ENCODE measurements at regions not wholly inside any gene's neighbourhood (a gene's known extent, or its start where the extent isn't known, plus 50 kb on each side); places are given as distances from the start of the nearest gene placed in this dataset.

DNA sequence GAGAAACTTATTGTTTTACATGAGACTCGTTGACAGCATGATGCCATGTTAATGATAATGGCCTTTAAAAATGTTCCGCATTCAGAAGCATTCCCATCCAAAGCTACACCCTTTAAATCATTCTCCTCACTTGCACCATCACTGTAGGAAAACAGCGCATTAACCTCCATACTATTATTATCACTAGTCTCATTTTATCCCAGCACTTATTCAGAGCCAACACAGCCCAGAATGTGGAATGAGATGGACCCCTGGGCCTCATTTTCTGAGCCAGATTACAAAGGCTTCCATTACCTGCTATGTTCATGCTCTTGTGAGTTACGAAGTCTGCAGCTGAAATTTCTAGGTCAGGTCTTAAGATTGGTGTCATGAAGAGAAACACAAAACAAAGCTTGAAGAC lies 159.4 kb downstream of the HS3ST3A1 start:
- TF ChIP-seq ZFX (IDR thresholded peaks at IDR 0.05; ENCODE audit: borderline replicate concordance) = no peak
- TF ChIP-seq, protein P1, sequence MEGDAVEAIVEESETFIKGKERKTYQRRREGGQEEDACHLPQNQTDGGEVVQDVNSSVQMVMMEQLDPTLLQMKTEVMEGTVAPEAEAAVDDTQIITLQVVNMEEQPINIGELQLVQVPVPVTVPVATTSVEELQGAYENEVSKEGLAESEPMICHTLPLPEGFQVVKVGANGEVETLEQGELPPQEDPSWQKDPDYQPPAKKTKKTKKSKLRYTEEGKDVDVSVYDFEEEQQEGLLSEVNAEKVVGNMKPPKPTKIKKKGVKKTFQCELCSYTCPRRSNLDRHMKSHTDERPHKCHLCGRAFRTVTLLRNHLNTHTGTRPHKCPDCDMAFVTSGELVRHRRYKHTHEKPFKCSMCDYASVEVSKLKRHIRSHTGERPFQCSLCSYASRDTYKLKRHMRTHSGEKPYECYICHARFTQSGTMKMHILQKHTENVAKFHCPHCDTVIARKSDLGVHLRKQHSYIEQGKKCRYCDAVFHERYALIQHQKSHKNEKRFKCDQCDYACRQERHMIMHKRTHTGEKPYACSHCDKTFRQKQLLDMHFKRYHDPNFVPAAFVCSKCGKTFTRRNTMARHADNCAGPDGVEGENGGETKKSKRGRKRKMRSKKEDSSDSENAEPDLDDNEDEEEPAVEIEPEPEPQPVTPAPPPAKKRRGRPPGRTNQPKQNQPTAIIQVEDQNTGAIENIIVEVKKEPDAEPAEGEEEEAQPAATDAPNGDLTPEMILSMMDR (IDR thresholded peaks at IDR 0.05) = no peak
- H3K27ac ChIP-seq = no peak overlapping the region

DNA sequence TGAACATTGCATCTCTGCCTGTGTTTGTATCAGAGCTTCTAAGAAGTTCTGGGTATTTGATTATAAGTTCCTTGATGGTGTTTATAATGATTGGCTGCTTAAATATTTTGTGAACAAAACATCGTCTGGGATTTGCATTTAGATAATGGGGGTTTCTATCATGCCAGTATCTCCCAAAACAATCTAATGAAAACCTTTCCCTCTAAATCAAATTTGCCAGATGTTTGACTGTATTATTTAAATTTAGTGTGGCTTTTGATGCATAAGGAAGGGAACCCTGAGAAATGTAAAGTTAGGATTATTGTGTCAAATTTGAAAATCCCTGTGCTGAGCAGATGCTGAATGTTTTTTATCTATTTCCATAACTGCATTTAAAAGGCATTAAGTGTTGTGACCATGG lies 159.9 kb downstream of the HS3ST3A1 start:
- no peak overlapping the region for H3K27ac ChIP-seq
- no peak for TF ChIP-seq ZFX (IDR thresholded peaks at IDR 0.05; ENCODE audit: borderline replicate concordance)
- TF ChIP-seq, protein P1 (IDR thresholded peaks at IDR 0.05) = no peak

DNA sequence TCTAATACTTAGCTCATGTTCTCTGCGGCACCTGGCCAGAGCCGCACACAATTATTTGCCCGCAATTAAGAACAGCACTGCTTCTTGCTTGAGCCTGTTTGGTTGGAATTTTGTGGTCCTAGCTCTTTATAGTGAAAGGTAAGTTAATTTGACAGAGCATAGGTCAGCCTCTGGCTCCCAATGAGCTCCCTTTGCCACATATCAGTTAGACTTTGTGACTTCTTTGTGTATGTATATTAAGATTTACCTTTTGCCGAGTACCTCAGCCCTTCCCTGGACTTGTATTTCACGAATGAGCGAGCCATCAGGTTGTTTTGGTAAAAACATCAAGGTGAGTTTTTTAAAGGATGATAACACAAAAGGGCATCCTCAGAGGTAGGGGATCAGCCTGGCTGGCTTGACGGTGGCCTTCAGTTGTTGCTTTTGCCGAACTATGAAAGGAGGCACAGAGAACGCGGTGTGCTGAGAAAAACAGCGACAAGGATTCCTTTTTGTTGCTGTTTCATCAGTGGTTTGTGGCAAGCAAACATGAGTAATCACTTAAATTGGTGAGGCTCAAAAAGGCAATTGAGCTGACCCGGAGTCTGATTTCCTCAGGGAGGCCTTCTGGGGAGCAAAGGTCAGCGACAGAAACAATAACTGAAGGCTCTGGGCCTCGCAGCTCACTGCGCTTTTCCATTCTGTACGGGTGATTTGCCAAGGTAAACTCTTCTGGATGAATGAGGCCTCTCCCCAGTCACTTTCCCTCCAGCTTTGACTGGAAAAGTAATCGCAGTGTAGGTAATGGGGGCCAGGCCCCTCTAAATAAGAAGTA lies 163.6 kb downstream of the HS3ST3A1 start:
- H3K27ac ChIP-seq = no peak overlapping the region
- no peak for TF ChIP-seq ZFX (IDR thresholded peaks at IDR 0.05; ENCODE audit: borderline replicate concordance)
- TF ChIP-seq, protein P1 (IDR thresholded peaks at IDR 0.05) = no peak

DNA sequence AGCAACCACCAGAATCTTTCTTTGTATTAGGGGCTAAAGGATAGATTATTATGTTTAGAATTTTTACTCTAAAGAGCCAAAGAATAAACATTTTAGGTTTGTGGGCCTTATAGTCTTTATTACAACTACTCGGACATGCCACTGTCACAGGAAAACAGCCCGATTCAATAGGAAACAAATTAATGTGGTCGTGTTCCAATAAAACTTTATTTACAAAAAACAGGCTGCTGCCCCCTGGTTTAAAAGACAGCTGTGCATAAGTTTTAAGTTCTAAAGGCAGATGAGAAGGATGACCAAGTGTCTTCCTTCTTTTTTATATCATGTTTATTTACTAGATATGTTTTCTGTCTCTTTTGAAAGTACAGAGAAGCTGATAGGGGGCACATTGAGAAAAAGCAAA lies 166.5 kb downstream of the HS3ST3A1 start:
- TF ChIP-seq ZFX (IDR thresholded peaks at IDR 0.05; ENCODE audit: borderline replicate concordance) = no peak
- TF ChIP-seq, protein P1 (IDR thresholded peaks at IDR 0.05) = no peak

DNA sequence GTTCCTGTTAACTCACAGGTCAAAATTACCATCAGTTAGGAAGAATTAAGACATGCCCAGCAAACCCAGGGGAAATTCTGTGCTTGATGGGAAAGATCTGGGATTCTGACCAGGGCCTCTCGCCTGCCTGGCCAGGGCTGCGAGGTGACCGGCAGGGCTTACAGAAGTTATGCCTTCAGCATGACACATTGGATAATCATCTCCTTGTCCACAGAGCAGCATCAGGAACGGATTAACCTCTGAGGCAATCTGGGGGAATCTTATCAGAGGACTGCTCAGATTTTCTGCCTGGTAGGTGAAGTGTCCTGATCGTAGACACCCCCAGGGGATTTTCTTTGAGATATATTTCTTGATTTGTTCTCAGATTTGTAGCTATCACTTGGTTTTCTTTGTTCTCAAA lies 172.5 kb downstream of the HS3ST3A1 start:
- H3K27ac ChIP-seq = no peak overlapping the region

More for the DNA sequence above, 166.5 kb downstream of the HS3ST3A1 start:
- no peak overlapping the region for H3K27ac ChIP-seq

DNA sequence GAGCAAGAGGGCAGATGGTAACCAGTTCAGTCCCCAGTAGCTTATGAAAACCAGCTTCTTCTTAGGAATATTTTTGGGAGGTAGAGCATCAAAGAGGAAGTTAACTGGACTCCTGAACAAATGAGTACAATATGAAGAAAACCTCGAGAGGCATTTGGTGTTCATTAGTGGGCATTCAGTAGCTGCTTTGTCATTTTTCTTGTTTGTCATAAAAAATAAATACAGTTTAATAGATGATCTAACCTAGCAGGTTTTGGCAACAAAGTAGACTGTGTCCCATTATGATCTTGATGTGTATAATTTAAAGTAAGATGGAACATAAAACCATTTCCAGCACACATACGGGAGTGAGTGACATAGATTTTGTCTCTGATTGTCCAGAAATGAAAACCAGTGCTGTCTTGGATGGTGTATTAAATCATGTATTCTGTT lies 173.1 kb downstream of the HS3ST3A1 start:
- no peak for TF ChIP-seq ZFX (IDR thresholded peaks at IDR 0.05; ENCODE audit: borderline replicate concordance)
- TF ChIP-seq, protein P1 (IDR thresholded peaks at IDR 0.05) = no peak
- H3K27ac ChIP-seq = no peak overlapping the region

More for the DNA sequence above, 172.5 kb downstream of the HS3ST3A1 start:
- TF ChIP-seq ZFX (IDR thresholded peaks at IDR 0.05; ENCODE audit: borderline replicate concordance) = no peak

DNA sequence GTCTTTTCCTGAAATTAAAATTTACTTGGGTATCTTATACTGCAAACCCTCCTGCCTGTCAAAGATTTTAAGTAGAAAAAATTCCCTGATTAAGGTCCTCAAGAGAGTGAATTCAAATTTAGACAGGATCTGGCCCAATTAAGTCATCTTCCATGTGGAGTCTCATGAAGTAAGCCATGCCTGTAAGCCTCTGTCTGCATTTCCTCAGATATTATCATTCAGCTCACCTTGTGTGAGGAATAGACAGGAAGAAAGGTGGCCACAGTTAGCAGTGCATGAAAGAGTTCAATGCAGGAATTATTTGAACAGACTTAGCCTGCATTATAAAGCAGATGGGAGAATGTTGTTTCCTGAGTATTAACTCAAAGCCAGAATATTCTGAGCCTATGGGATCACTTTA lies 174.7 kb downstream of the HS3ST3A1 start:
- no peak overlapping the region for H3K27ac ChIP-seq
- no peak for TF ChIP-seq ZFX (IDR thresholded peaks at IDR 0.05; ENCODE audit: borderline replicate concordance)

DNA sequence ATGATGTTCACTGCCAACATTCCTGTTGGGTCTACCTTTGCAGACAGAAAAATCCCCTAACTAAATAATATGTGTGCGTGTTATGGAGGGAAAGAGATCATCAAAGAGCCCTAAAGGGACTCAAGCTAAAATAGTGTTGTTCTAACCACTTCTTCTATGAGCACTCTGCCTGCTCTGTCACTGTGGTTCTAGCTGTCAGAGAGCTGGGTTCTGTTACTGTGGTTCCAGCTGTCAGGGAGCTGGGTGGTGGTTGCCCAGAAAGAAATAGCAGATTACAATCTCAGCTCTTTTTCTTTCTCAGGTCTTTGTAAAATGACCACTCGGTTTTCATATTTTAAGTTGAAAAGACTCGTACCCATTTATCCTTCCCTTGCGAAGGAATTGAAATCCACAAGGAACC lies 176.3 kb downstream of the HS3ST3A1 start:
- H3K27ac ChIP-seq = no peak overlapping the region
- TF ChIP-seq, protein P1 (IDR thresholded peaks at IDR 0.05) = no peak
- TF ChIP-seq ZFX (IDR thresholded peaks at IDR 0.05; ENCODE audit: borderline replicate concordance) = no peak
